Ishikawa (cell line): ENCODE measurements at regions not wholly inside any gene's neighbourhood (a gene's known extent, or its start where the extent isn't known, plus 50 kb on each side); places are given as distances from the start of the nearest gene placed in this dataset.

Source experiments
- CEBPB ChIP-seq: IDR thresholded peaks from 2 replicates; pipeline ENCODE4 v1.6.1; 2012
- CREB1 ChIP-seq: IDR thresholded peaks from 2 replicates; pipeline ENCODE4 v1.6.1; 2012; ENCODE audit warnings: low read depth
- EGR1 ChIP-seq: IDR thresholded peaks from 2 replicates; pipeline ENCODE4 v1.6.1; 2012
- EP300 ChIP-seq: IDR thresholded peaks from 2 replicates; pipeline ENCODE4 v1.6.1; 2012; ENCODE audit warnings: borderline replicate concordance
- FOXM1 ChIP-seq: IDR thresholded peaks from 2 replicates; pipeline ENCODE4 v1.6.1; 2012; ENCODE audit warnings: low read depth, borderline replicate concordance
- MAX ChIP-seq: IDR thresholded peaks from 2 replicates; pipeline ENCODE4 v1.6.1; 2012
- NFIC ChIP-seq: IDR thresholded peaks from 2 replicates; pipeline ENCODE4 v1.6.1; 2012
- RAD21 ChIP-seq: IDR thresholded peaks from 2 replicates; pipeline ENCODE4 v1.6.1; 2012; ENCODE audit warnings: low read depth
- REST ChIP-seq: IDR thresholded peaks from 2 replicates; pipeline ENCODE4 v1.6.1; 2012; ENCODE audit warnings: low read depth, mild to moderate bottlenecking
- TAF1 ChIP-seq: IDR thresholded peaks from 2 replicates; pipeline ENCODE4 v1.6.1; 2012; ENCODE audit warnings: low read depth, mild to moderate bottlenecking
- TCF12 ChIP-seq: IDR thresholded peaks from 2 replicates; pipeline ENCODE4 v1.6.1; 2012; ENCODE audit warnings: low read depth
- TEAD4 ChIP-seq: IDR thresholded peaks from 2 replicates; pipeline ENCODE4 v1.6.1; 2012
- USF1 ChIP-seq: IDR thresholded peaks from 2 replicates; pipeline ENCODE4 v1.6.1; 2012
- YY1 ChIP-seq: IDR thresholded peaks from 2 replicates; pipeline ENCODE4 v1.6.1; 2012; ENCODE audit warnings: low read depth
- ZBTB7A ChIP-seq: IDR thresholded peaks from 2 replicates; pipeline ENCODE4 v1.6.1; 2012; ENCODE audit warnings: low read depth

GRCh38 chr10:119996944-119997343 is 104.4 kb downstream of the SEC23IP start:
- TF ChIP-seq FOXM1 (no peak), REST (no peak), TAF1 (no peak), CREB1 (no peak), YY1 (no peak), TEAD4 (no peak)

GRCh38 chr10:119997429-119997828 is 104.9 kb downstream of the SEC23IP start:
- TF ChIP-seq FOXM1 = no peak
- no peak for TF ChIP-seq CEBPB
- no peak for TF ChIP-seq TCF12
- no peak for TF ChIP-seq TAF1
- TF ChIP-seq EP300 = no peak
- no peak for TF ChIP-seq MAX
- TF ChIP-seq EGR1 = no peak
- TF ChIP-seq YY1 = no peak
- no peak for TF ChIP-seq NFIC
- no peak for TF ChIP-seq REST
- no peak for TF ChIP-seq RAD21
- no peak for TF ChIP-seq USF1
- no peak for TF ChIP-seq ZBTB7A
- no peak for TF ChIP-seq TEAD4
- no peak for TF ChIP-seq CREB1

GRCh38 chr10:120002785-120003184 is 110.3 kb downstream of the SEC23IP start:
- TF ChIP-seq RAD21 = no peak
- no peak for TF ChIP-seq EGR1
- TF ChIP-seq EP300 = no peak
- TF ChIP-seq ZBTB7A = no peak
- TF ChIP-seq YY1 = no peak
- no peak for TF ChIP-seq TEAD4

- TF ChIP-seq NFIC (no peak), EGR1 (no peak), MAX (no peak), ZBTB7A (no peak), TEAD4 (no peak), RAD21 (no peak), REST (no peak), FOXM1 (no peak), EP300 (no peak), CEBPB (no peak), YY1 (no peak), CREB1 (no peak), TAF1 (no peak), USF1 (no peak), TCF12 (no peak)
Observed at GRCh38 chr10:120005207-120006201, 113.0 kb downstream of the SEC23IP start.
